DMS53 treated with DMSO at 0.1 percent for 48 hours (cell line): ENCODE measurements at regions not wholly inside any gene's neighbourhood (a gene's known extent, or its start where the extent isn't known, plus 50 kb on each side); places are given as distances from the start of the nearest gene placed in this dataset.
"Not testable (repeated sequence)": the region's sequence is repeated elsewhere in the genome, so short reads cannot be mapped to it uniquely, and the experiment has no call there.

Source experiments
- DNase-seq: peaks from one replicate; lab custom pipeline; 2025; ENCODE audit not compliant: unreplicated experiment; lab: John Stamatoyannopoulos, UW

- DNase-seq, result no peak
Measured at GRCh38 chr6:112636650-112637262, 289.6 kb downstream of the RFPL4B start.

GRCh38 chr6:112639391-112639831, 292.3 kb downstream of the RFPL4B start:
- no peak for DNase-seq

DNA sequence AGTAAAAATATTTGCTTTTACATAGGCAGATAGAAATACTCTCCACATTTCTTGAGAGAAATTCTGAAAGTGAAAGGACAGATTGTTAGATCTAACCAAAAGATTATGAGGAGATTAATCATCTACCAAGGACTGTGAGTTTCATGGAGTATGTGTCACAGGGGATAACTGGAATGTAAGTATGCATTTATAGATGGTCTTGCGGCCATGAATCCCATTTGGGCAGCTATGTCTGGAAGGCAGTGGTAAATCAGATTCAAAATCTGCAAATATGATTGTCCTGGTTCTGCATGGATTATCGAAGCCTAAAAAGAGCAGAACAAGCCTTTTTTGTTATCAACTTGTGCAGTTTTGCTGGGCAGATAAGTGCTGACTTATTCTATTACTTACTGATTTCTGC, 293.8 kb downstream of the RFPL4B start:
- DNase-seq, result no peak

- DNase-seq, result no peak
Measured at GRCh38 chr6:112649853-112650252, 302.7 kb downstream of the RFPL4B start.

- DNase-seq, result no peak
Measured at GRCh38 chr6:112651239-112651638, 304.1 kb downstream of the RFPL4B start.

DNA sequence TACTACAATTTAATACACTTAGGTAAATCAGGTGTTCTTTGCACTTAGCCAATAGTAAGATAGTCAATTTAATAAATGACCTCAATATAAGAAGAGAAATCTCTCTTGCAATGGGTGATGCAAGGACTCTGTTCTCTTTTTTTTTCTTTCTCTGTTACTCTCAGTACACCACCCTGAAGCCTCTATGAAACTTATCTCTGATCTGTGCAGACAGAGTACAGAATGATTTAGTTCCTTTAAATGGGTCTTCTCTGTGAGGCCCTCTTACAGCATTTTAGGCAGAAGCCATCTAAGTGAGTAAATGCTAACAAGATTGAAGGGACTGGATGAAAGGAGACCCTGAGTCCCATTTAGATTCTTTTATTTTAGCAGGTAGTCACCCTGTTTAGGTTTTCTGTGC, 312.8 kb downstream of the RFPL4B start:
- DNase-seq, result no peak

GRCh38 chr6:112660626-112661025, 313.5 kb downstream of the RFPL4B start:
- no peak for DNase-seq

- no peak for DNase-seq
Measured at GRCh38 chr6:112663698-112664097, 316.6 kb downstream of the RFPL4B start.

DNA sequence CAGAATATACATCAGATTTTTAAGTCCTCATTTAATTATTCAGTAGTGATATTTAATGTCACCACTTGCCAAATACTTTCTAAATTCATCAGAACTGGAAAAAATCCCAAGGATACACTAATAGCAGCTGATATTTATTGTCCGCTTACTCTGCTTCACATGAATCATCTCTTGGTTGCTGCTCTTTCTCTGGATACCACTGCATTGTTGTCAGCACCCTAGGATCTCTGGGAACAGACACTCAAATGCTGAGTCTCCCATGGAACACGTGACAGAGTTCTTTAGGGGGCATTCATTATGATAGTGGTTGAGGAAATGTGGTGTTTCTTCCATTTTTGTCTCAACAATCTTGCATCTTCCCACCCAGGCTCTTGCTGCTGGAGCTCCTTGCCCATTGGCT, 318.0 kb downstream of the RFPL4B start:
- no peak for DNase-seq

DNA sequence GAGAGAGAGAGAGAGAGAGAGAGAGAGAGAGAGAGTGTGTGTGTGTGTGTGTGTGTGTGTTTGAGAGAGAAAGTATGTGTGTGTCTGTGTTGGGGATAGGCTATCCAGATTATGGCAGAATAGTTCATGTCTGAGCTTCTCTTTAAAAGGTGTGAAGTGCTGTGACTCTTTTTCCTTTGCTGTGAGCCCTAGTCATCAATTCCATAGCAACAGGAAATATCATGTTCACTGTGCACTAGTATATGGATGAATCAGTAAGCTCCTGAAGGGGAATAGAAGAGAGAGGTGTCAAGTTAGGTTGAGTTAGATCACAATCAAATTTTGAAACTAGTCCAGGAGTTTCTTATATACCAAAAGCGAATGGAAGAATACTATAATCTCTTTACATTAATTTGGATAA, 318.7 kb downstream of the RFPL4B start:
- no peak for DNase-seq

GRCh38 chr6:112667427-112667826, 320.3 kb downstream of the RFPL4B start:
- no peak for DNase-seq

DNA sequence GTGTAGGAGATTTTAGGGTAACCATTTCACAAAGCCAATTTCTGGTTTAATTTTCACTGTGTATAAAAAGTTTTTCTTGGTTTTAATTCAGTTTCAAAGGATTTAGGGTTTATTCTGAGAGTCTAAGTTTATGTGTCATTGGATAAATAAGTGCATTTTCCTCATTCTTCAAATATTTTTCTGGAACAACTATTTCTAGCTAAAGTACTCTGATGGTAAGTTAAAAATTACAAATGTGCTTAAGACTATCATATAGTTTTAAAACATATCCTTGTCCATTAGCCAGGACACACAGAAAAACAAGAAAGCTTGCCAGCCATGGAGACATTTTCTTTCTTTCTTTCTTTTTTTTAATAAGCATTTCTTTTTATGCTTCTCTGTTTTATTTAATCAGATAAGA, 333.0 kb downstream of the RFPL4B start:
- DNase-seq, result no peak

GRCh38 chr6:112682071-112682470, 334.9 kb downstream of the RFPL4B start:
- no peak for DNase-seq

DNA sequence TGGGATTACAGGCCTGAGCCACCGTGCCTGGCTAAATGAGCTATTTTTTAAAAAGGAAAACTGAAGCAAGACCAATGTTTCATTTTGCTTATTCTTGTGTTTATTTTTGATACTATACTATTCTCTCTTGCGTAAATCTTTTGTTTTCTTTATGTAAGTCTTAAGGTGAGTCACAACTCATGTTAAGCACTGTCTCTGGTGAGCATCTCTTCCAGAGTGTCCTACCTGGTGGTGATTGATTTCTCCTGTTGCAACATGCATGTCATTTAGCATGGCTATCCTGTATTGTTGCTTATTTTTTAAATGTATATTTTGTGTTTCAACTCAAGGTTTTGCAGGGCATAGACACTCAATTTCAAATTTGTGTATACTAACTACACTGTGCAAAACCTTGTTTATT, 336.0 kb downstream of the RFPL4B start:
- DNase-seq, result no peak

DNA sequence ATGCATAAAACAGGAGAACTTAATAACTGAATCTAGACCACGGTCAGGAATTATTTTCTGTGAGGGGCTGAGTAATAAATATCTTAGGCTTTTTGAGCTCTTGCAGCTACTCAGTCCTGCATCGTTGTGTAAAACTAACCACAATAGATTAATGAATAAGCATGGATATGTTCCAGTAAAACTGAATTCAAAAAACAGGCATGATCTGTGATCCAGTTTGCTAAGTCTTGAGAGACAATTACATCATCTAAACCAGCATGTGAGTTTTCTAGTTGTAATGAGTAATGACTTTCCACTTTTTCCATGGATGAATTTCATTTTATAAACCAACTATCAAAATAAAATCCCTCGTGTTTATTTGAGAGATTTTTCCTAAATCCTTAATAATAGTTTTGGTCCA, 336.8 kb downstream of the RFPL4B start:
- DNase-seq, result no peak

DNA sequence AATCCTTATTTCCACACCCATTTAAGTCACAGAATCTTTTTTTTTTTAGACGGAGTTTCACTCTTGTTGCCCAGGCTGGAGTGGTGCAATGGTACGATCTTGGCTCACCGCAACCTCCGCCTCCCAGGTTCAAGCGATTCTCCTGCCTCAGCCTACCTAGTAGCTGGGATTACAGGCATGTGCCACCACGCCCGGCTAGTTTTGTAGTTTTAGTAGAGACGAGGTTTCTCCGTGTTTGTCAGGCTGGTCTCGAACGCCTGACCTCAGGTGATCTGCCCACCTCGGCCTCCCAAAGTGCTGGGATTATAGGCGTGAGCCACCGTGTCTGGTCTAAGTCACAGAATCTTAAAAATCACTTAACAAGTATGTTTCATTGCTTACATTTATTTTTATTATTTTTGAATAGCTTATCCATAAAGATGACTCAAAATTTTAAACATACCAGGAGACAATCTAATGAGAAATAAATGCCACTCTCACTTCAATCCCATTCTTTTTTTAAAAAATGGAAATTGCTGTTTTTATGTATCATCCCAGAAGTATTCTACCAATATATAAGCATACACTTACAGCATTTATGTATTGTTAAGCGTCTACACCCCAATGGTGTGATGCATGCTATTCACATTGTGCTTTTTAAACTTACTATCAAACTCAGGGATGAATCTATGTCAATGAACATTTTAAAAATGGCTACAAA, 338.5 kb downstream of the RFPL4B start:
- DNase-seq, result not testable (repeated sequence)

DNA sequence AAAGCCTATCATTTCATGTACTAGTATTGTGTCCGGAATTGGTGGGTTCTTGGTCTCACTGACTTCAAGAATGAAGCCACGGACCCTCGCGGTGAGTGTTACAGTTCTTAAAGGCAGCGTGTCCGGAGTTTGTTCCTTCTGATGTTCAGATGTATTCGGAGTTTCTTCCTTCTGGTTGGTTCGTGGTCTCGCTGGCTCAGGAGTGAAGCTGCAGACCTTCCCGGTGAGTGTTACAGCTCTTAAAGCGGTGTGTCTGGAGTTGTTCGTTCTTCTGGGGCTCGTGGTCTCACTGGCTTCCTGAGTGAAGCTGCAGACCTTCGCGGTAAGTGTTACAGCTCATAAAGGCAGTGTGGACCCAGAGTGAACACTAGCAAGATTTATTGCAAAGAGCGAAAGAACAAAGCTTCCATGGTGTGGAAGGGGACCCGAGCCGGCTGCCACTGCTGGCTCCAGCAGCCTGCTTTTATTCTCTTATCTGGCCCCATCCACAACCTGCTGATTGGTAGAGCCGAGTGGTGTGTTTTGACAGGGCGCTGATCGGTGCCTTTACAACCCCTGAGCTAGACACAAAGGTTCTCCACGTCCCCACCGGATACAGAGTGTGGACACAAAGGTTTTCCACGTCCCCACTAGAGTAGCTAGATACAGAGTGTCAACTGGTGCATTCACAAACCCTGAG, 341.5 kb downstream of the RFPL4B start:
- not testable (repeated sequence) for DNase-seq

GRCh38 chr6:112689183-112689858, 342.2 kb downstream of the RFPL4B start:
- not testable (repeated sequence) for DNase-seq

GRCh38 chr6:112690497-112691202, 343.5 kb downstream of the RFPL4B start:
- DNase-seq, result no peak

- DNase-seq, result no peak
Measured at GRCh38 chr6:112691289-112691688, 344.2 kb downstream of the RFPL4B start.

- DNase-seq, result no peak
Measured at GRCh38 chr6:112695001-112695400, 347.9 kb downstream of the RFPL4B start.
